Trophoblast cell (in vitro differentiated cells and primary cell): ENCODE measurements at regions not wholly inside any gene's neighbourhood (a gene's known extent, or its start where the extent isn't known, plus 50 kb on each side); places are given as distances from the start of the nearest gene placed in this dataset.
A peak's percentile ranks its signal among the peaks of the same experiment; 100 is the strongest.
"Not testable (repeated sequence)": the region's sequence is repeated elsewhere in the genome, so short reads cannot be mapped to it uniquely, and the experiment has no call there.

ENCODE experiments used
- DNase-seq, 2 donors: peaks; one replicate each; pipeline ENCODE4 v3.0.0-alpha.2; 2016
- H2AFZ ChIP-seq: 2 replicates; pipeline ENCODE4 v1.6.1; 2013; ENCODE audit warnings: low read length, moderate library complexity, mild to moderate bottlenecking; ENCODE audit not compliant: insufficient read depth, poor library complexity
- H2AK5ac ChIP-seq: 2 replicates; pipeline ENCODE4 v1.6.1; 2013; ENCODE audit warnings: mild to moderate bottlenecking, low read length
- H2BK120ac ChIP-seq: 2 replicates; pipeline ENCODE4 v1.6.1; 2013; ENCODE audit warnings: low read length, mild to moderate bottlenecking, moderate library complexity; ENCODE audit not compliant: insufficient read depth, poor library complexity
- H2BK12ac ChIP-seq: 2 replicates; pipeline ENCODE4 v1.6.1; 2013; ENCODE audit warnings: mild to moderate bottlenecking, low read length, moderate library complexity
- H2BK5ac ChIP-seq: 2 replicates; pipeline ENCODE4 v1.6.1; 2013; ENCODE audit warnings: low read length, low read depth, moderate library complexity, mild to moderate bottlenecking; ENCODE audit not compliant: poor library complexity
- H3K14ac ChIP-seq: 2 replicates; pipeline ENCODE4 v1.6.1; 2013; ENCODE audit warnings: mild to moderate bottlenecking, low read length
- H3K18ac ChIP-seq: 2 replicates; pipeline ENCODE4 v1.6.1; 2013; ENCODE audit warnings: mild to moderate bottlenecking, low read length
- H3K23ac ChIP-seq: 2 replicates; pipeline ENCODE4 v1.6.1; 2013; ENCODE audit warnings: low read length
- H3K27ac ChIP-seq: 2 replicates; pipeline ENCODE4 v1.5.1; 2013; ENCODE audit warnings: low read depth, mild to moderate bottlenecking, inconsistent platforms, low read length, moderate library complexity
- H3K27me3 ChIP-seq: 2 replicates; pipeline ENCODE4 v1.6.1; 2013; ENCODE audit warnings: inconsistent platforms, mild to moderate bottlenecking, low read length, moderate library complexity; ENCODE audit not compliant: insufficient read depth
- H3K36me3 ChIP-seq, 2 experiments: 1 replicate in 1 of 2; 2 replicates in 1 of 2; pipeline ENCODE4 v1.6.1; 2013; ENCODE audit warnings: low read length in 2 of 2, mild to moderate bottlenecking in 2 of 2, moderate library complexity in 1 of 2; ENCODE audit not compliant: insufficient read depth in 2 of 2, control insufficient read depth in 1 of 2
- H3K4ac ChIP-seq: 2 replicates; pipeline ENCODE4 v1.6.1; 2013; ENCODE audit warnings: low read depth, mild to moderate bottlenecking, low read length, moderate library complexity
- H3K4me1 ChIP-seq, 2 experiments: 1 replicate in 1 of 2; 2 replicates in 1 of 2; pipeline ENCODE4 v1.6.1; 2013; ENCODE audit warnings: low read length in 2 of 2, mild to moderate bottlenecking in 2 of 2, moderate library complexity in 1 of 2; ENCODE audit not compliant: insufficient read depth in 2 of 2, control insufficient read depth in 1 of 2
- H3K4me2 ChIP-seq: 2 replicates; pipeline ENCODE4 v1.6.1; 2013; ENCODE audit warnings: inconsistent platforms, mild to moderate bottlenecking, low read length, moderate library complexity
- H3K4me3 ChIP-seq: 2 replicates; pipeline ENCODE4 v1.5.1; 2013; ENCODE audit warnings: mild to moderate bottlenecking, low read depth, low read length, inconsistent platforms
- H3K79me1 ChIP-seq: one replicate; pipeline ENCODE4 v1.6.1; 2013; ENCODE audit warnings: low read length
- H3K79me2 ChIP-seq: 2 replicates; pipeline ENCODE4 v1.6.1; 2013; ENCODE audit warnings: low read length, mild to moderate bottlenecking; ENCODE audit not compliant: control insufficient read depth, insufficient read depth, poor library complexity
- H3K9ac ChIP-seq: 2 replicates; pipeline ENCODE4 v1.6.1; 2013; ENCODE audit warnings: mild to moderate bottlenecking, low read length
- H3K9me3 ChIP-seq: 2 replicates; pipeline ENCODE4 v1.6.1; 2013; ENCODE audit warnings: low read depth, mild to moderate bottlenecking, control low read depth, inconsistent platforms, low read length; ENCODE audit not compliant: insufficient read depth
- H4K12ac ChIP-seq: 2 replicates; pipeline ENCODE4 v1.6.1; 2013; ENCODE audit warnings: low read depth, mild to moderate bottlenecking, low read length, moderate library complexity
- H4K8ac ChIP-seq: 2 replicates; pipeline ENCODE4 v1.6.1; 2013; ENCODE audit warnings: low read depth, mild to moderate bottlenecking, low read length, moderate library complexity
- H4K91ac ChIP-seq: one replicate; pipeline ENCODE4 v1.6.1; 2013; ENCODE audit warnings: low read depth, mild to moderate bottlenecking, low read length, moderate library complexity
- WGBS: extraction: QIAGEN DNeasy Blood & Tissue Kit; methylation state at CpG from one replicate; pipeline ENCODE4 v1.1.7; 2013; ENCODE audit warnings: missing lambda C conversion rate; ENCODE audit not compliant: insufficient read length, insufficient coverage; ENCODE audit errors: extremely low coverage; 5-methylcytosine and 5-hydroxymethylcytosine counted together

DNA sequence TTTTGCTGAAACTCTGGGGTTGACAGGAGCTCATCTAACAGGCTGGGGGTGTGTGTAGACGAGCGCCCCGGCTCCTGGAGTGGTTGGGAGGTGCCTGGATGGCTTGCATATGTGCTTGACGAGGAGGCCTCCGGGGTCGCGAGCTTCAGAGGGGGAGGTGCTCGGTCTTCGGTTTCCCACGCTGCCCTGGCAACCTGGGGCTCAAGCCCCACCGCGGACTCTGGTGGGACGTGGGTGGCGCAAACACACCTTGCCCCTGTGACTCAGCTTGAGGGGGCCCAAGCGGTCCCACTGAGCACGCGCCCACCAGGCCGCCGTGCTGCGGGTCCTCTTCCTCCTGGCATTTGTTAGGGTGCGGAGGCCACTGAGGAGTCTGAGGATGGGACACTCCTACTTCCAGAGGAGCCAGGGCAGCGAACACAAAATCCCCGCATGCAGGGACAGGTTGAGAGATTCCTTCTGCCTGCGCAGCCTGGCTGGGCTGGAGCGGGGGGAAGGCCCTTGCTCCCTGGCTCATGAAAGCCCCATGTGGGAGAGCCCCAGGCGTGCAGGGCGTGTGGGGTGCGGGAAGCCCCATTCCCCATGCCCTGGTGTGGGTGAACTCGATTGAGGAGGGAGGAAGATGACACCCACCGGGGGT, 357.3 kb upstream of the DEFB115 start:
- not testable (repeated sequence) for H4K91ac ChIP-seq, H3K79me2 ChIP-seq, H3K23ac ChIP-seq, H4K12ac ChIP-seq, H3K4ac ChIP-seq, H4K8ac ChIP-seq, H2BK12ac ChIP-seq, H2BK5ac ChIP-seq, H3K27me3 ChIP-seq, H2AK5ac ChIP-seq, H2AFZ ChIP-seq, H3K36me3 ChIP-seq, H3K27ac ChIP-seq, H3K4me2 ChIP-seq, H3K9ac ChIP-seq, H3K79me1 ChIP-seq, H3K4me1 ChIP-seq, H3K14ac ChIP-seq, DNase-seq, H3K4me3 ChIP-seq, H3K18ac ChIP-seq, H2BK120ac ChIP-seq
- H3K9me3 ChIP-seq: peaks cover 18% of the 10 kb centered on the region
- WGBS: no CpG with 5 or more reads among the region's 30 CpGs

GRCh38 chr20:30905231-30905630, 352.2 kb upstream of the DEFB115 start:
- WGBS: no CpG with 5 or more reads among the region's 19 CpGs
- not testable (repeated sequence) for H2BK120ac ChIP-seq, H3K36me3 ChIP-seq, H3K9ac ChIP-seq, H2BK12ac ChIP-seq, H4K8ac ChIP-seq, H2AFZ ChIP-seq, H3K79me2 ChIP-seq, H2AK5ac ChIP-seq, H3K27me3 ChIP-seq, H4K91ac ChIP-seq, H3K27ac ChIP-seq, H3K4me2 ChIP-seq, H3K4ac ChIP-seq, H3K18ac ChIP-seq, H3K79me1 ChIP-seq, H4K12ac ChIP-seq, H2BK5ac ChIP-seq, H3K4me1 ChIP-seq, H3K14ac ChIP-seq, H3K4me3 ChIP-seq, H3K23ac ChIP-seq, DNase-seq
- peaks cover 14% of the 10 kb centered on the region for H3K9me3 ChIP-seq

DNA sequence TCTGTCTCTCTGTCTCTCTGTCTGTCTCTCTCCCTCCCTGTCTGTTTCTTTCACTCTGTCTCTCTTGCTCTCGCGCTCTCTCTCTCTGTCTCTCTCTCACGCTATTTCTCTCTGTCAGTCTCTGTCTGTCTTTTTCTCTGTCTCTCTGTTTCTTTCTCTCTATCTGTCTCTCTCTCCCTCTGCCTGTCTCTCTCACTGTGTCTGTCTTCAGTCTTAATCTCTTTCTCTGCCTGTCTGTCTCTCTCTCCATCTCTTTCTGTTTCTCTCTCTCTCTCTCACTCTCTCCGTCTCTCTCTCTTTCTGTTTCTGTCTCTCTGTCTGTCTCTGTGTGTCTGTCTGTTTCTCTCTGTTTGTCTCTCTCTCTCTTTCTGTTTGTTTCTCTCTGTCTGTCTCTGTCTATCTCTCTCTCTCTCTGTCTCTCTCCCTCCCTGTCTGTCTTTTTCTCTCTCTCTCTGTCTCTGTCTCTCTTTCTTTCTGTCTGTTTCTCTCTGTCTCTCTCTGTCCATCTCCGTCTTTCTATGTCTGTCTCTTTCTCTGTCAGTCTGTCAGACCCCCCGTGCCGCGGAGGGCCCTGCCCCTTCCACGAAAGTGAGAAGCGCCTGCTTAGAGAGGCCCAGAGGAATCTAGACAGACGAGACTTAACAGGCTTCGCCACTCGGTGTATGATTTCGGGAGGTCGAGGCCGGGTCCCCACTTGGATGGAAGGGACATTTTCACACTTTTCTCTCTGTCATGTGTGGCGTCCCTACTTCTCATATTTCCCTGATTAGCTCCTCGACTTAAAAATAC, 346.3 kb upstream of the DEFB115 start:
- WGBS: no CpG with 5 or more reads among the region's 18 CpGs
- H3K4ac ChIP-seq: no peak overlapping the region
- H3K79me1 ChIP-seq: no peaks in the 10 kb centered on the region
- no peak overlapping the region for H3K23ac ChIP-seq
- H4K8ac ChIP-seq: no peak overlapping the region
- no peak overlapping the region for H3K4me3 ChIP-seq
- H3K27me3 ChIP-seq: no peaks in the 10 kb centered on the region
- no peak overlapping the region for H2BK5ac ChIP-seq
- H3K27ac ChIP-seq: no peak overlapping the region
- no peaks in the 10 kb centered on the region for H3K79me2 ChIP-seq
- no peaks in the 10 kb centered on the region for H3K36me3 ChIP-seq
- H3K9ac ChIP-seq: no peak overlapping the region
- H2BK120ac ChIP-seq: no peak overlapping the region
- no peak overlapping the region for H3K14ac ChIP-seq
- H2AK5ac ChIP-seq: no peak overlapping the region
- no peak overlapping the region for H4K91ac ChIP-seq
- no peak overlapping the region for H3K18ac ChIP-seq
- no peak overlapping the region for H3K4me2 ChIP-seq
- no peak overlapping the region for H4K12ac ChIP-seq
- no peak for DNase-seq
- no peak overlapping the region for H2BK12ac ChIP-seq
- no peaks in the 10 kb centered on the region for H3K4me1 ChIP-seq
- H3K9me3 ChIP-seq: peaks cover 10% of the 10 kb centered on the region
- no peak overlapping the region for H2AFZ ChIP-seq

DNA sequence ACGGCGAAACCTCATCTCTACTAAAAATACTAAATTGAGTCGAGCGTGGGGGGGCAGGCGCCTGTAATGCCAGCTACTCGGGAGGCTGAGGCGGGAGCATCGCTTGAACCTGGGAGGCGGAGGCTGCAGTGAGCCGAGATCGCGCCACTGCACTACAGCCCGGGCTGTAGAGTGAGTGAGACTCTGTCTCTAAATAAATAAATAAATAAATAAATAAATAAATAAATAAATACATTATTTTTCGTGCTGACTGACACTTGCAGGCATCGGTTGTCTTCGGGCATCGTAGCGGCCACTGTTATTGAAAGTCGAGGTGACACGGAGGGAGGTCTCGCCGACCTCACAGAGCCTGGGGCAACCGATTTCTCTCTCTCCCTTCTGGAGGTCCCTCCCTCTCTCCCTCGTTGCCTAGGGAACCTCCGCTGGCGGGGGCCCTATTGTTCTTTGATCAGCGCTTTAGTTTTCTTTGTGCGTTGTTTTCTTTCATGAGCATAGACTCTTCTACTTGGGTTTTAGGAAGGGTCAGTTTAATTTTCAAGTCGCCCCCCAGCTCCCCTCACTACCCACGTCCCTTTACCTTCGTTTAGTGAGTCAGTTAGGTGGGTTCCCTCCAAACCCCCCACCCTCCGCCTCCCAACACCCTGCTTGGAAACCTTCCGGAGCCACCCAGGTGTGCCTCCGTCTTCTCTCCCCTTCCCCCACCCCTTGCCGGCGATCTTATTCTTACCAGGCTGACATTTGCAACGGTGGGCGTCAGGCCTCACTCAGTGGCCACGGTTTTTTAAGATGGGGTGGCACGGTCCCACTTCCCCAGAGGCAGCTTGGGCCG, 345.4 kb upstream of the DEFB115 start:
- not testable (repeated sequence) for H2BK120ac ChIP-seq, H3K36me3 ChIP-seq, H3K4me1 ChIP-seq, H4K12ac ChIP-seq, H3K79me2 ChIP-seq, H3K14ac ChIP-seq, H2BK5ac ChIP-seq, H3K18ac ChIP-seq, H4K91ac ChIP-seq, H3K79me1 ChIP-seq, DNase-seq, H2BK12ac ChIP-seq, H3K9ac ChIP-seq, H3K27me3 ChIP-seq, H2AFZ ChIP-seq, H2AK5ac ChIP-seq, H3K23ac ChIP-seq, H3K9me3 ChIP-seq, H4K8ac ChIP-seq, H3K4ac ChIP-seq
- Histone ChIP-seq H3K27ac (peak overlapping the region; percentile 3), H3K4me3 (peak overlapping the region; percentile 56), H3K4me2 (peak overlapping the region; percentile 63)
- WGBS: no CpG with 5 or more reads among the region's 41 CpGs
